Amniotic stem cell (primary cell): ENCODE measurements at regions not wholly inside any gene's neighbourhood (a gene's known extent, or its start where the extent isn't known, plus 50 kb on each side); places are given as distances from the start of the nearest gene placed in this dataset.
"Not testable (repeated sequence)": the region's sequence is repeated elsewhere in the genome, so short reads cannot be mapped to it uniquely, and the experiment has no call there.

Source experiments
- DNase-seq: peaks from one replicate; lab custom pipeline; 2025; lab: John Stamatoyannopoulos, UW

GRCh38 chr7:66503551-66504031 lies 125.1 kb upstream of the KCTD7 start:
- no peak for DNase-seq

GRCh38 chr7:66504131-66504530 lies 124.5 kb upstream of the KCTD7 start:
- no peak for DNase-seq

- DNase-seq: no peak
Measured at GRCh38 chr7:66505009-66505408, 123.7 kb upstream of the KCTD7 start.

- no peak for DNase-seq
Measured at GRCh38 chr7:66505531-66506451, 122.9 kb upstream of the KCTD7 start.

DNA sequence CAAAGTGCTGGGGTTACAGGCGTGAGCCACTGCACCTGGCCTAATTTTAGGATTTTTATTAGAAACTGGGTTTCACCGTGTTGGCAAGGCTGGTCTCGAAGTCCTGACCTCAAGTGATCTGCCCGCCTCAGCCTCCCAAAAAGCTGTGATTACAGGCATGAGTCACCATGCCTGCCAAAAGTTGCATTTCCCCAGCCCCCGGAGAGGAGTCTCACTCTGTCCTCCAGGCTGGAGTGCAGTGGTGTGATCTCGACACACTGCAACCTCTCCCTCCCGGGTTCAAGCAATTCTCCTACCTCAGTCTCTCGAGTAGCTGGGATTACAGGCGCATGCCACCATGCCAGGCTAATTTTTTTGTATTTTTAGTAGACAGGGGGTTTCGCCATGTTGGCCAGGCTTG lies 122.0 kb upstream of the KCTD7 start:
- not testable (repeated sequence) for DNase-seq

DNA sequence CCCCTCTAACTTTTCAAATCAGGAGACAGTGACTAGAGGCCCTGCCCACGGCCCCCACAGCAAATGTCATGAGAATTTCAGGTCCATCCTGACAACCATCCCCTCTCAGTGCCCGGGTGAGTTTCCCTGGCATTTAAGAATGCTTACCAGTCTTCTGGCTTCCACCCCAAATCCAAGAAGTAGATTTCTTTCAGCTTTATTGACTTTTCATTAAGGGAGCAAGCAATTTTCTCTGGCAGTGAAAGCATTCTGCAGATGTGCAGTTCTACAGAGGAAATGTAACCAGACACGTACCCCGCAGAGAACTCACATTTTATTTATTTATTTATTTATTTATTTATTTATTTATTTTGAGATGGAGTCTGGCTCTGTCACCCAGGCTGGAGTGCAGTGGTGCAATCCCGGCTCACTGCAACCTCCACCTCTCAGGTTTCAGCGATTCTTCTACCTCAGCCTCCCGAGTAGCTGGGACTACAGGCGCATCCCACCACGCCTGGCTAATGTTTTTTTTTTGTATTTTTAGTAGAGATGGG lies 120.9 kb upstream of the KCTD7 start:
- DNase-seq: no peak

GRCh38 chr7:66508431-66508830 lies 120.2 kb upstream of the KCTD7 start:
- DNase-seq: no peak

DNA sequence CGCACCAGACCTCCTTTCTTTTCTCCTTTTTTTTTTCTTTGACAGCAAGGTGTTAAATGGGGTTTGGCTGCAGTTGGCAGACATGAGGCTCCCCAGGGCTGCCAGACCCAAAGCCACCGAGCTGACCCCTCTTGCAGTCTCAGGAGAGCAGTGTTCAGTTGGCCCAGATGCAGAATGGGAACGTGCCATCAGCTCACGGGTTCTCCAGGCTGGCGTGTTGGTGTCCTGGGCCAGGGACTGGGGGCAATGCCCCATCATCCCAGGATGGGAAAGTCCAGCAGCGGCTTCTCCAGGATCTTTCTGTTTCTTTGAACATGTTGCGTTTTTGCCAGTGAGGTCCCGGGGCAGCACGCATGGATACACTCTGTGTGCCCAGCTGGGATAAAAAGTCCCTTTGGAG lies 114.6 kb upstream of the KCTD7 start:
- no peak for DNase-seq

GRCh38 chr7:66517212-66517909 lies 111.3 kb upstream of the KCTD7 start:
- DNase-seq: no peak

DNA sequence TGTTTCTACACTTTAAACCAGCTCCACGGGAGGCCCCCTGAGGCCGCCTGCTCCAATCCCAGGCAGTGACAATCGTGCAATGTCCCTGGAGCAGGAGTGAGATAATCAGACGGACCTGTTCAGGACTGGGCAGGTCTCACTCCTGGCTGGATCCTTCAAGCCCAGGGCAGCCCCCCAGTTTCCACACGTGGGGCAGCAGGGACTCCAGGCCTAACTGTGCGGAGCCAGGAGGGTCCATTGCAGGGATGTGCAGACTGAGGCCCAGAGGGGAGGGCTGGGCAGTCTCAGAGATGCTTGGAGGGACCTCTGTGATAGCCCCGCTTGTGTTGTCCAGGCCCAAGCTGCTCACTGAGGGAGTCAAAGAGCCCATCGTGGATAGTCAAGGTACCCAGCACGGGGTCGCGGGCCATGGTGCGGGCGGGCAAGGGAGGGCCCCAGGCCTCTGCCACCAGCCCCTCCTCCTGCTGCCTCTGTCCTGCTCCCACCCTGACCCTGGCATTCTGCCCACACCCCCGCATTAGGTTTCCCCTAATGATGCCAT lies 110.5 kb upstream of the KCTD7 start:
- DNase-seq: no peak

DNA sequence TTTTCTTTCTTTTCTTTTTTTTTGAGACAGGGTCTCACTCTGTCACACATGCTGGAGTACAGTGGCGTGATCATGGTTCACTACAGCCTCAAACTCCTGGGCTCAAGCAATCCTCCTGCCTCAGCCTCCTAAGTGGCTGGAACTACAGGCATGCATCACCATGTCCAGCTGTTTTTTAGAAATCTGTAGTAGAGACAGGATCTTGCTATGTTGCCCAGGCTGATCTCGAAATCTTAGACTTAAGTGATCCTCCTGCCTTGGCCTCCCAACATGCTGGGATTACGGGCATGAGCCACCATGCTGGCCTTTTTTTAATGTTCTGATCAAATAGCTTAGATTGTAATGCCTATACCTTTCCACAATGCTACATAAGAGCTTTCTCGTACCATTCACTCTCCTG lies 107.0 kb upstream of the KCTD7 start:
- no peak for DNase-seq

DNA sequence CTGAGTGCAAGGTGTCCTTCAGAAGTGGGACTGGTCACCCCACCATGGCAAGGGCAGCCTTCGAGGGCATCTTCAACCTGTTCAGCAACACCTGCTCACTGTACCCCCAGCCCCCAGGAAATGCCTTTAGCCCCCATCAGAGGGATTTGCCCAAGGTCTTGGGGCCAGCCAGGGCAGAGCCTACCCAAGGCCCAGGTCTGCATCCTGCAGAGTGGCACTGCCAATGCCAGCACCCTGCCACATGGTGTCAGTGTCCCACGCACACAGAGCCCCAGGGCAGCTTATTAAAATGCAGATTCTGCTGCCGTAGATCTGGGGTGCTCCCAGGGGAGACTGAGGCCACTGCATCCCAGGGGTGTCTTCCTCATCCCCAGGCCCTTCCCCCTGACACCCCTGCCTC lies 106.2 kb upstream of the KCTD7 start:
- DNase-seq: no peak

- DNase-seq: no peak
Measured at GRCh38 chr7:66523409-66523808, 105.3 kb upstream of the KCTD7 start.

DNA sequence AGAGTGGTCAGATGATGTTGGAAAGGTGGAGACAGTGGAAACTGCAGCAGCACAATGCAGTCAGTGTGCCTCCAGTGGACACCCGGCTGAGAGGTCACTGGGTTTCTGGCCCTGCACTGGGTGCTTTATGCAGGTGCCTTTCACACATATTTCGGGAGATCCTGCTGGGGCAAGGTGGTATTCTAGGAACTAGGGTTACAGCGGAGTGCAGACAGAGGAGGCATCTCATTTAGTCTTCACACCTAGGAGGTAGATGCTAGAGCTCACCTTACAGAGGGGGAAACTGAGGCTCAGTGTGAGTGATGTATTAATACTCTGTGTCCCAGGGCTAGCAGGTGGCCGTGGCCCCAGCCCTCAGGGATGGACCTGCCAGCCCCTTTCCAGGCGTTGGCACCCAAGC lies 103.9 kb upstream of the KCTD7 start:
- no peak for DNase-seq

DNA sequence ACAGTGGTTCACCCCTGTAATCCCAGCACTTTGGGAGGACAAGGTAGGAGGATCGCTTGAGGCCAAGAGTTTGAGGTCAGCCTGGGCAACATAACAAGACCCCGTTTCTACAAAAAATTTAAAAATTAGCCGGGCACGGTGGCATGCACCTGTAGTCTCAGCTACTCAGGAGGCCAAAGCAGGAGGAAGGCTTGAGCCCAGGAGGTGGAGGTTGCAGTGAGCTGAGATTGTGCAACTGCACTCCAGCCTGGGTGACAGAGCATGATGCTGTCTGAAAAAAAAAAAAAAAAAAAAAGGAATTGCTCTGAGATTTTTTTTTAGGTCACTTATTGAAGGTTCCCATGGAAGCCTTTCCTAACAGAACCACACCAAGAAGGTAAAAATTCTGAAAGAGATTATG lies 101.9 kb upstream of the KCTD7 start:
- DNase-seq: not testable (repeated sequence)

DNA sequence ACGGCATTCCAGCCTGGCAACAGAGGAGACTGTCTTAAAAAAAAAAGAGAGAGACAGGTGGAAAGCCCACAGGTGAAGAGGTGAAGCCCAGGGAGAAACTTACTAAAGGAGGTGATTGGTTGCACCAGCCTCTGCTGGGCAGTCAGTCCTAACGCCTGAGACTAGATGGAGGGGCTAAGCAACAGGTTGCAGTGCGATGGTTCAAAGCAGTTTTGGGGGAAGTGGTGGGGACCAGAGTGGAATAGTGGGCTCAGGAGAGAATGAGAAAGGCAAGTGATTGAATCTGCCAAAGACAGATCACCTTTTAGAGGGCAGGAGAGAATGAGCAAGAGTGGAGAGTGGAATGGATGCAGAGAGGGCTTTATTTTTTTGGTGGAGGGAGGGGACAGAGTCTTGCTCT lies 100.0 kb upstream of the KCTD7 start:
- DNase-seq: no peak

DNA sequence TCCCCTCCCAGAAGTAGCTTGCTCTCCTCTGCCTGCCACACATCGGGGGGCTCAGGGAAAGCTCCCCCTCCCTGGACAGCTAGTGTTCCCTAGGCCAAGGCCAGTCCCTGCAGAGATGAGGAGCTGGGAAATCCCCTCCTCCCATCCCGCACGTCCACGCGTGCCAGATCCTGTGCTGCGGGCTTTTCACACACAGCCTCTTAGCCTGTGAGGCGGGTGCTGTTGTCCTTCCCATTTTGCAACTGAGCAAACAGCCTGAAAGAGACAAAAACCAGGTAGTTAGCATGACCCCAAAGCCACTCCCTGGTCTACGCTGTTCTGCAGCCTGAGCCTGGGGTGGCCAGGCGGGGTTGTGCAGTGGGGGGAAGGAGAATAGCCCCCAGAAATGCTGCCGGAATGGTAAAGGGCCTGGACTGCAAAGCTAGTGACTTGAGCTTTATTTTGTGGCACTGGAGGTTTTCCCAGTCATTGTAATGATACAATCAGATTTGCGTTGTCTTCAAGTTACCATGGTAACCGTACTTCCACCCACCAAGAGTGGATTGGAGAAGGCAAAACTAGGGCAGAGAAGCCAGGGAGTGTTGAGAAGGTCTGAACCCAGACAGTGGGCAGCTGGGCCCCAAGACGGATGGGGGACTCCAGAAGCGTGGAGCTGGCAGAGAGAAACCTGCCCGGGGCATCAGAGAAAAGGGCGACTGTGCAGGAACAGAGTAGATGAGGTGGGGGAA lies 98.6 kb upstream of the KCTD7 start:
- DNase-seq: no peak

- no peak for DNase-seq
Measured at GRCh38 chr7:66535414-66536329, 93.0 kb upstream of the KCTD7 start.

DNA sequence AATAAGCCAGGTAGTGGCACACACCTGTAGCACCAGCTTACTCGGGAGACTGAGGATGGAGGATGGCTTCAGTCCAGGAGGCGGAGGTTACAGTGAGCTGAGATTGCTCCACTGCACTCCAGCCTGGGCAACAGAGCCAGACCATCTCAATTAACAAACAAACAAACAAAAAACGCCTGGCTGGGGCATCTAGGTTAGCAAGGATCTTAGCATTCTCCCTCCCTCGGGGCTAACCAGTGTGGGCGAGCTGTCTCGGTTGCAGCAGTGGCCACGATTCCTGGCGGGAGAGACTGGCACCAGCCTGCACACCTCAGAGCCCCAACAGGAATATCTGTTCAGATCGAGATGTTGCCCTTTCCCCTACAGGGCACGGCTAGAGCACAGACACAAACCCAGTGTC lies 91.3 kb upstream of the KCTD7 start:
- DNase-seq: no peak

DNA sequence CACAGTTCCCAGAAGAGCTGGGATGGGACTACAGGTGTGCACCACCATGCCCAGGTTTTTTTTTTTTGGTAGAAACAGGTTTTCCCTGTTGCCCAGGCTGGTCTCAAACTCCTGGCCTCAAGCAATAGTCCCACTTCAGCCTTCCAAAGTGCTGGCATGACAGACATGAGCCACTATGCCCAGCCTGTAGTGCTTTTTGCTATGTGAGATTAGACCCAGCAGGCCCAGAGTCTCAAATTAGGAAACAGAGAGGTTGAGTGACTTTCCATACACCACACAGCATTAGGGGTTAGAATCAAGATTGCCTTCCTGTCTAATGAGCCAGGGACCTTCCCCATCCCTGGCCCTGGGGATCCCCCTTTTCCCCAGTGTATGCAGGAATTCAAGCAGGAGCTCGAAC lies 90.8 kb upstream of the KCTD7 start:
- no peak for DNase-seq

DNA sequence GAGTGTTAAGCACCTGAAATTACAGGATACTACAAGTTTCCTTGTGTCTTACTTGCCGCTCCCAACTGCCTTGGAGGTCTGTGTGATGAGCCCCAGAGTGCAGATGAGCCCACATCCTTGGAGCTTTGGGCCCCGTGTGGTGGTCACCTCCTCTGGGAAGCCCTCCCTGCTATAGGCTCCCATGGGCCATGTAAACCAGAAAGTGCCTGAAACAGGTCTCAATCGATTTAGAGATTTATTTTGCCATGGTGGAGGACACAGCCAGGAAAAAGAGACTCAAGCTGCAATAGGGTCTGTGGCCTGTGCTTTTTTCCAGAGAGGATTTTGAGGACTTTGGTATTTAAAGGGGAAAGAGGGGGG lies 89.4 kb upstream of the KCTD7 start:
- no peak for DNase-seq
